ENCODE measurements at regions not wholly inside any gene's neighbourhood (a gene's known extent, or its start where the extent isn't known, plus 50 kb on each side); places are given as distances from the start of the nearest gene placed in this dataset.

DNA sequence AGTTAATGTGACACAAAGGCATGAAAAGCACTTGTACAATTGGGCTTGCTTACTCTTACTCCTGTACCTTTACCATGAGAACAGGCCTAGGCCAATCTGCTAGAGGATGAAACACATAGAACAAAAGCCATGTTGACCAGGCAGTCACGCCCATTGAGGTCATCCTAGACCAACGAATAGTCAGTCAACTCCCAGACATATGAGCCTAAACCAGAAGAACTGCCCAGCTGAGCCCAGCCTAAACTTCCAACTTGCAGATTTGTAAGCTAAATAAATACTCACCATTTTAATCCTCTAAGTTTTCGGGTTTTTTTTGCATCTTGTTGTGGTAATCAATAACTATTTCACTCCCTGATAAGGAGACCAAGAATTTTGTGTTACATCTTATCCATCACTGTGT is 164.8 kb upstream of the ADRA1B start (continued):
- TF ChIP-seq U2AF2 (optimal IDR thresholded peaks at IDR 0.05; ENCODE audit: low read depth, low read length): no peak
- TF ChIP-seq SNRNP70 (optimal IDR thresholded peaks at IDR 0.05; ENCODE audit: low read depth, low read length): no peak
- no peak for TF ChIP-seq POLR3G (IDR thresholded peaks at IDR 0.05; ENCODE audit: extremely low read depth, insufficient read length, insufficient replicate concordance)
- TF ChIP-seq, protein P1, sequence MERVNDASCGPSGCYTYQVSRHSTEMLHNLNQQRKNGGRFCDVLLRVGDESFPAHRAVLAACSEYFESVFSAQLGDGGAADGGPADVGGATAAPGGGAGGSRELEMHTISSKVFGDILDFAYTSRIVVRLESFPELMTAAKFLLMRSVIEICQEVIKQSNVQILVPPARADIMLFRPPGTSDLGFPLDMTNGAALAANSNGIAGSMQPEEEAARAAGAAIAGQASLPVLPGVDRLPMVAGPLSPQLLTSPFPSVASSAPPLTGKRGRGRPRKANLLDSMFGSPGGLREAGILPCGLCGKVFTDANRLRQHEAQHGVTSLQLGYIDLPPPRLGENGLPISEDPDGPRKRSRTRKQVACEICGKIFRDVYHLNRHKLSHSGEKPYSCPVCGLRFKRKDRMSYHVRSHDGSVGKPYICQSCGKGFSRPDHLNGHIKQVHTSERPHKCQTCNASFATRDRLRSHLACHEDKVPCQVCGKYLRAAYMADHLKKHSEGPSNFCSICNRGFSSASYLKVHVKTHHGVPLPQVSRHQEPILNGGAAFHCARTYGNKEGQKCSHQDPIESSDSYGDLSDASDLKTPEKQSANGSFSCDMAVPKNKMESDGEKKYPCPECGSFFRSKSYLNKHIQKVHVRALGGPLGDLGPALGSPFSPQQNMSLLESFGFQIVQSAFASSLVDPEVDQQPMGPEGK (CRISPR knock-in tag; IDR thresholded peaks at IDR 0.05; ENCODE audit: borderline replicate concordance): no peak
- TF ChIP-seq SUPT5H (IDR thresholded peaks at IDR 0.05): no peak
- no peak for TF ChIP-seq FUS (optimal IDR thresholded peaks at IDR 0.05; ENCODE audit: low read depth, low read length)
- no peak for TF ChIP-seq HNRNPK (IDR thresholded peaks at IDR 0.05; ENCODE audit: low read depth, low read length, poor library complexity, severe bottlenecking)
- no peak for TF ChIP-seq RBFOX2 (IDR thresholded peaks at IDR 0.05; ENCODE audit: low read depth, low read length)
- TF ChIP-seq CCNT2 (IDR thresholded peaks at IDR 0.05; ENCODE audit: borderline replicate concordance, extremely low read depth, insufficient read length, low read depth, low read length): no peak

DNA sequence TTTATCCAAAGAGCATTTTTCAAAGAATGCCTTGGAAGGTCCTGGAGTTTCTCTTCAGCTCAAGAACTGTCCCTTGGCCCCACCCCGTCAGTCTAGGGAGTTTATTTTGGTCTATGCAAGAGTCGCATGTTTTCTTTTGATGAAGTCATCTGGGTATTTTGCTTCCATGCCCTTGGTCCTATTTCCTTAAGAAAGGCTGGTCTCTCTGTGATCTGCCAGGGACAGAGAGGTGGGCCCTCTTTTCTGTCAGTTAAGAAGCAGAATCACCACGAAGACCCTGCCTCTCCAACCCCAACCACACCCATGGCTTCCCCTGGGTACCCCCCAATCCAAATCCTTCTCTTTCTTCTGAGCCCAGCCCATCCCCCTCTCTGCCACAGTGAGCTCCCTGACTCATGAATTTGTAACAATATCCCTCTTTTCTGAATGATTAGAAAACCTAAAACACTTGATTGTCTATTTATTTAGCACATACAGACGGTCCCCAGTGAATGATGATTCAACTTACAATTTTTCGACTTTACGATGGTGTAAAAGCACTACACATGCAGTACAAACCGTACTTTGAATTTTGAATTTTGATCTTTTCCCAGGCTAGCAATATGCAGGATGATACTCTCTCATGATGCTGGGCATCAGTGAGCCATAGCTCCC is 163.5 kb upstream of the ADRA1B start:
- no TSS peak for BruUV-seq (replicated peaks)
- DNase-seq (ENCODE audit: extremely low read depth in 1 of 4, low spot score in 3 of 4) (no peak), FAIRE-seq (no peak), ATAC-seq (no peak)
- Histone ChIP-seq H3K9me3 (replicated peaks; ENCODE audit: control insufficient read depth, insufficient read depth, low read depth, low read length) (no peaks in the 10 kb centered on the region), H4K20me1 (replicated peaks; ENCODE audit: control insufficient read depth, insufficient read depth, low read length) (no peaks in the 10 kb centered on the region), H3K9ac (ENCODE audit: insufficient read depth in 1 of 2, low read depth in 2 of 2, low read length in 2 of 2) (no peak overlapping the region), H2AFZ (ENCODE audit: low read depth, low read length) (no peak overlapping the region), H3K79me2 (ENCODE audit: control insufficient read depth, insufficient read depth, low read length) (no peaks in the 10 kb centered on the region), H3K27me3 (ENCODE audit: control insufficient read depth in 2 of 2, insufficient read depth in 2 of 2, low read length in 2 of 2) (no peaks in the 10 kb centered on the region), H3K4me3 (no peak overlapping the region), H3K27ac (ENCODE audit: extremely low read depth, low read depth, low read length) (no peak overlapping the region), H3K36me3 (ENCODE audit: control insufficient read depth, insufficient read depth, low read length) (no peaks in the 10 kb centered on the region), H3K4me2 (ENCODE audit: insufficient read depth, low read length) (no peak overlapping the region), H3K4me1 (replicated peaks in 1 of 2; ENCODE audit: control insufficient read depth in 2 of 2, insufficient read depth in 2 of 2, low read length in 2 of 2) (no peaks in the 10 kb centered on the region), H3K9me1 (ENCODE audit: control insufficient read depth, insufficient read depth, low read length) (no peaks in the 10 kb centered on the region)
- under 1% methylated on average over 7 of the region's 7 CpGs for whole genome bisulfite sequencing (ENCODE audit: insufficient coverage, low coverage, missing lambda C conversion rate)
- CTCF ChIA-PET (ENCODE audit: low intra/inter-chr PET ratio): no interaction called here
- intact Hi-C loops (cut with micrococcal nuclease) (no loop called here), in situ Hi-C loops (cut with MboI) (no loop called here)
- POLR2A ChIA-PET: no interaction called here
- TF ChIP-seq, protein P2, sequence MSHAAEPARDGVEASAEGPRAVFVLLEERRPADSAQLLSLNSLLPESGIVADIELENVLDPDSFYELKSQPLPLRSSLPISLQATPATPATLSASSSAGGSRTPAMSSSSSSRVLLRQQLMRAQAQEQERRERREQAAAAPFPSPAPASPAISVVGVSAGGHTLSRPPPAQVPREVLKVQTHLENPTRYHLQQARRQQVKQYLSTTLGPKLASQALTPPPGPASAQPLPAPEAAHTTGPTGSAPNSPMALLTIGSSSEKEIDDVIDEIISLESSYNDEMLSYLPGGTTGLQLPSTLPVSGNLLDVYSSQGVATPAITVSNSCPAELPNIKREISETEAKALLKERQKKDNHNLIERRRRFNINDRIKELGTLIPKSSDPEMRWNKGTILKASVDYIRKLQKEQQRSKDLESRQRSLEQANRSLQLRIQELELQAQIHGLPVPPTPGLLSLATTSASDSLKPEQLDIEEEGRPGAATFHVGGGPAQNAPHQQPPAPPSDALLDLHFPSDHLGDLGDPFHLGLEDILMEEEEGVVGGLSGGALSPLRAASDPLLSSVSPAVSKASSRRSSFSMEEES (CRISPR knock-in tag; IDR thresholded peaks at IDR 0.05): no peak
- no peak for TF ChIP-seq DACH1 (IDR thresholded peaks at IDR 0.05; ENCODE audit: partially characterized antibody)
- TF ChIP-seq ZBTB17 (CRISPR knock-in tag; IDR thresholded peaks at IDR 0.05): no peak
- TF ChIP-seq CBX1 (IDR thresholded peaks at IDR 0.05; ENCODE audit: low read depth): no peak
- TF ChIP-seq, protein P3, sequence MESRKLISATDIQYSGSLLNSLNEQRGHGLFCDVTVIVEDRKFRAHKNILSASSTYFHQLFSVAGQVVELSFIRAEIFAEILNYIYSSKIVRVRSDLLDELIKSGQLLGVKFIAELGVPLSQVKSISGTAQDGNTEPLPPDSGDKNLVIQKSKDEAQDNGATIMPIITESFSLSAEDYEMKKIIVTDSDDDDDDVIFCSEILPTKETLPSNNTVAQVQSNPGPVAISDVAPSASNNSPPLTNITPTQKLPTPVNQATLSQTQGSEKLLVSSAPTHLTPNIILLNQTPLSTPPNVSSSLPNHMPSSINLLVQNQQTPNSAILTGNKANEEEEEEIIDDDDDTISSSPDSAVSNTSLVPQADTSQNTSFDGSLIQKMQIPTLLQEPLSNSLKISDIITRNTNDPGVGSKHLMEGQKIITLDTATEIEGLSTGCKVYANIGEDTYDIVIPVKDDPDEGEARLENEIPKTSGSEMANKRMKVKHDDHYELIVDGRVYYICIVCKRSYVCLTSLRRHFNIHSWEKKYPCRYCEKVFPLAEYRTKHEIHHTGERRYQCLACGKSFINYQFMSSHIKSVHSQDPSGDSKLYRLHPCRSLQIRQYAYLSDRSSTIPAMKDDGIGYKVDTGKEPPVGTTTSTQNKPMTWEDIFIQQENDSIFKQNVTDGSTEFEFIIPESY (CRISPR knock-in tag; IDR thresholded peaks at IDR 0.05): no peak
- TF ChIP-seq ZNF212 (CRISPR knock-in tag; IDR thresholded peaks at IDR 0.05): no peak
- TF ChIP-seq CHD2 (IDR thresholded peaks at IDR 0.05; ENCODE audit: low read depth, low read length): no peak
- TF ChIP-seq CAMTA2 (CRISPR knock-in tag; conservative IDR thresholded peaks at IDR 0.05): no peak
- TF ChIP-seq RBM34 (IDR thresholded peaks at IDR 0.05; ENCODE audit: borderline replicate concordance, insufficient read depth, low read length): no peak
